Stimulated activated naive CD4-positive, alpha-beta T cell treated with Interleukin-2 at 50 U/mL for 16 hours (primary cell): ENCODE measurements at regions not wholly inside any gene's neighbourhood (a gene's known extent, or its start where the extent isn't known, plus 50 kb on each side); places are given as distances from the start of the nearest gene placed in this dataset.
"Not testable (repeated sequence)": the region's sequence is repeated elsewhere in the genome, so short reads cannot be mapped to it uniquely, and the experiment has no call there.

ENCODE experiments used
- DNase-seq: peaks from one replicate; lab custom pipeline; 2025; lab: John Stamatoyannopoulos, UW

DNA sequence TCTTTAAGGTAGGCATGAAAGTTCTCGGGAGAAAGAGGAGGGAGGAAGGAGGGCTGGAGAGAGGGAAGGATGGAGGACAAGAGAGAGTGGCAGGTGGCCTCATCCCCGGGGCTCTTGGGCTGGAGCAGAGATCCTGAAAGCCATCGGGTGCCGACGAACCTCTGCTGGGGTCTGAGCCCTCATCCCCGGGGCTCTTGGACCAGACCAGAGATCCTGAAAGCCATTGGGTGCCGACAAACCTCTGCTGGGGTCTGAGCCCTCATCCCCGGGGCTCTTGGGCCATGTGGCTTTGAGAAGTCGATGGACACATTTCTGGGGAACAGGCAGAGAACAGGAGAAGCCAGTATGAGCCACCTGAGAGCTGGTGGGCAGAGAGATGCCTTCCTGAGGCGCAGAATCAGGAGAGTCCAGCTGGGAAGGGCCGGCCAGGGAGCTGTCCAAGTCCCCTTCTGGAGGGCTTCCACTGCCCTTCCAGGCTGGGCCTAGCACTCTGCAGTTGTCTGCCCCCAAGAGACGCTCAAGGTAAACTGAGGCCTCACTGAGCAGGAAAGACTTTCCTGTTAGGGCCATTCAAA, 1398.1 kb downstream of the BRD1 start:
- no peak for DNase-seq

DNA sequence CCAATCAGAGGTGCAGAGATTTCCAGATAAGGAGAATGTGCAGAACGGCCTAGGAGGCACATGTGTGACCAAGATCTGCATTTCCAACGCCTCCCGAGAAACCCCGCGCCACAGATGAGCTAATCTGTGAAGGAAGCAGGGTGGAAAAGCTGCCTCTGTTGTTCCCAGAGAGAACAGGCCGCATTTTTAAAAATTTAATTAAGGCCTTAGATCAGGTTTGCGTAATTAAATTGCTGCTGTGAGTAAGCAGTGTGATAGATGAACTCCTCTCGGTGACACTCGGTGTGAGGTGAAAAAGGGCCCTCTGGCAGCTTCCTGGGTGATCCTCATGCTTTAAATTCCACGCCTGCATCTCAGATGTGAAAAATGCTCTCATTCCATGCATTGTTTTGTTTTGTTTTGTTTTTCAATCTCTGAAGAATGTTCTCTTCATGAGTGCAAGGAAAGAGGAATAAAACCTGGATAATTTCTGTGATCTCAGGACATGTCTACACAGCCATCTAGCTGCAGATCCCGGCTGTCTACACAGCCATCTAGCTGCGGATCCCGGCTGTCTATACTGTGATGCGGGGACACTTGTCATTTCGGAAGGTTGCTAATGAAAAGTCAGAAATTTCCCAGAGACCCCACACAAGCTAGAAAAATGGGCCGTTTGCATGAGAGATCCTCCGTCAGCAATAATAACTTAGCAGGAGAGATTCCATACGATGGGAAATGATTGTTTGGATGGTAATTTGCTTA, 1398.9 kb downstream of the BRD1 start:
- no peak for DNase-seq

DNA sequence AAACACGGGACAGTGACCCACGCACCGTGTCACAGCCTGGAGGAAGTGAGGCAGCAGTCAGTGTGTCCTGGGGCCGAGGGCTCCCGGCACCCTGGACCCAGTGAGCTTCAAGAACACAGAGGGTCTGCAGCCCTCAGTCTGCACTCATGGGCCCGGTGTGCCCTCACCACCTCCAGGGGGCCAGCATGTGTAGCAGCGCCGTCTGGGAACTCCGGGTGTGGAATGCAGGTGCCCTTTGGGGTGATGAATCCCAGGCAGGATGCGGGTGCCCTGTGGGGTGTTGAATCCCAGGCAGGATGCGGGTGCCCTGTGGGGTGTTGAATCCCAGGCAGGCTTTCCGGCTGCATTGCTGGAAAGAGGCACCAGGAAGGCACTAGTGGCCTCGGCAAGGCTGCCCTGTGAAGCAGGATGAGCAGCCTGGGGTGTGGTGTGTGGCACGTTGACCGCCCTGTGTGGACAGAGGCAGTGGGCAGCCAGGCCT, 1399.9 kb downstream of the BRD1 start:
- no peak for DNase-seq

DNA sequence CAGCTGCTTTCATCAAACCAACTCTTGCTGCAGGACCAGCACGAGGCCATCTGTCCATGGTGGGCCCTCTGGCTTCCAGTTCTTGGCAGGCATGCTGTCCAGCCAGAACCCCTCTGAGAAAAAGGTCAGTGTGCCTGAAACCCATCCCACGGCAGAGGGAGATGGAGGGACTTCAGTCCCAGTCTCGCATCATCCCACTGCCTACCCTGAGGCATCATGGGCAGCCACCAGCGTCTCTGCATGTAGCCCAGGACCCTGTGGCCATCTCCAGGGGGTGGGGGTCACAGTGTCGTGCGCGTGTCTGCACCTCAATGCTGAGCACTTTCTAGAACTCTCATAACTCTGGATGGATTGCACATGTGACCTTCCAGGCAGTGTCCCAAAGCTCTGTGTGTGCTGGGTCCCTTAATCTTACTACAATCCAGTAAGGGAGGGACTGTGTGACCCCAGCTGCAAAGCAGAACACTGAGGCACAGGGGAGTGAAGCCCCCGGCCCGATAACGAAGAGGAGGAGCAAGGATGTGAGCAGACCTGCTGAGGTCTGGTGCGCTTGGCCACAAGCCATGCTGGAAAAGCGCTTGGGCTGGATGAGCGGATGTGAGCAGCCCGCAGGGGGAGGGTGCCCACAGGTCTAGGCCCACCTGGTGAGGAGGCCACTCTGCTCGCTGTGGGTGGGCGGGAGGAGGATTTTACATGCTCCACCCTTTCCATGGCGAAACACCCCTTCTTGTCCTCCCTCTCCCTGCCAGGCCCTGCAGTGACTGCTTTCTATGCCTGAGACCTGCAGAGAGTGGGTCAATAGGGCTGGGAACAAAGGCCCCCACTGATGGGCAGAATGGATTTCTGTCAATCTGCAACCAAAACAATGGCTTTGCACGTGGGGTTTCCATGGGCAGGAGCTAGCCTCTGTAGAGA, 1401.0 kb downstream of the BRD1 start:
- no peak for DNase-seq

DNA sequence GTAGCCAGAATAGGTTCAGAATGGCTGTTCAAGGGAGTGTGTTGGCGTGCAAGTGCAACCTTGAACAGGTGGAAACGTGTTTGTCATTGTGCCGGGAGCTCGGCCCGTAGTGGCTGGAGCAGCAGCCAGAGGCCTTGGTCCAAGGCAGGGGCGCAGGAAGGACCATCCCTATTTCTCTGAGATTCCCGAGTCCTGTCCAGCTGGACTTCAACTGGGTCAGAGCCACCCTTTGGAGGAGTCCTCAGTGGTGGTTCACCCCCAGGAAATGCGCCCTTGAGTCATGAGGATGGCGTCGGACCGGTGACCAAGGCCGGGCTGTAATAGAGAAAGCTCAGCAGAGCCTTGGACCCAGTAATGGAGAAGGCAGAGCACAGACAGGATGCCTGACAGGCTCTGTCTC, 1402.0 kb downstream of the BRD1 start:
- no peak for DNase-seq

DNA sequence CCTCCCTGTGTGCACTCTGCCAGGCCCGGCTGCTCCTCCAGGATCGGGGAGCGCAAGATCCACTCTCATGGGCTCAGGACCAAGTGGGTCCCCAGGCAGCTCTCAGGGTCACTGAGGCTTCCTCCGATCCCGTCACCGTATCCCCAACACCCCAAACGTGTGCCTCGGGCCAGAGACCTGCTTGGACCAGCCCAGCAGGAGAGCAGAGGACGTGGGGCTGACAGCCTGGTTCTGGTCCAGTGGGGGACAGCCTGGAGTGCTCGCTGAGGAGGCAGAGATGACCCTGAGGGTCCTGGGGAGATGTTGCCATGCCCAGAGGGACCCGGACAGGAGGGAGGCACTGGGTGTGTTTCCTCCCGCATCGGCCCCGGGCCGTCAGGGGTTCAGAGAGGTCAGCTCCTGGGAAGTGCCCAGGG, 1402.6 kb downstream of the BRD1 start:
- DNase-seq = no peak

DNA sequence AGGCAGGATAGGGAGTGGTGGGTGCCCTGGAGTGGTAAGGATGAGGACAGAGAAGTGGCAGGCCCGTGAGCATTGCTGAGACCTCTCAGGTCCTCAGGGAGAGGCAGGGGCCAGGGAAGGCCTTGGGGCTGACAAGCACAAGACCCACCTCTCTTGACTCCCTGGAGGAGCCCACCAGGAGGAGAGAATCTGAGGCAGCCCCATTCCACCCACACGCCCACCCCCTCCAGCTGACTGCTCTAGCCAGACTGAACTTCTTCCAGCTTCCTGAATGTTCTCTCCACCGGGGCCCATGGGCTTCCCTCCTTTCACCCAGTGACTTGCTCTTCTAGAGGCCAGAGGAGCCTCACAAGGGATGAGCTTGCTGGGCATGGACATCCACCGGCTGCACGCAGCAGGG, 1403.0 kb downstream of the BRD1 start:
- DNase-seq = no peak

DNA sequence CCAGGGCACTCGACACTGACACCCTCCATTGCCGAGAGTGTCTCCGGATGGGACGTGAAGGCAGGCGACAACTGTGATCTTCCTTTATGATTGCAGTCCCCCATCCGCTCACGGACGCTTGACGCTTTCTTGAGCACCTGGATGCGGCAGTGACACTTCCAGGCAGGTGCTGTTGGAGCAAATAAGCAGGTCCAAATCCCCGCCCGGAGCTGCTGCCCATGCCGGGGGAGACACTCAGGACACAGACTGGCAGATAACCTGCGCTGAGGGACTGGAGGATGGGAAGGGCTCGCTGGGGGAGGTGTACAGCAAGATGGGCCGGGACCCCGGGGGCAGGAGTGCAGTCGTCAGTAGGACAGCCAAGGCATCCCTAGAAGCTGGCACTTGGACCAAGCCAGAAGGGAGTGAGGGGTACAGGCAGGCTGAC, 1403.5 kb downstream of the BRD1 start:
- DNase-seq = no peak

DNA sequence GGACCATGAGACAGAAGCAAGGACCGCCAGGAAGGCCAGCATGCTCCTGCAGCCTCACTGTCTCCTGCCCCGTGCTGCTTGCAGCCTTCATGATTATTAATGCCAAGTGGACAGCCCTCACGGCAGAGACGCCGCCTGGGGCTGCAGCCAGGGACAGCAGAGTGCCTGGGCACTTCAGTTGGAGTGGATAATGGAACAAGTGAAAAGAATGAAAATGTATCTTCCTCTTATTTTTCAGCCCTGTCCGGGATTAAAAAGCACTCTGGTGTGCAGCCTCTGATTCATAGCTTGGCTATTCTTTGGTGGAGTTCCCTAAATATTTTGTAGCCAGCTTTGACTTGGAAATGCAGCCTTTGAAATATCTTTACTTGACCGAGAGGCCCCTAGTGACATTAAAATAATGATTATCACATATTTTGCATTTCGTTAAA, 1404.2 kb downstream of the BRD1 start:
- DNase-seq = no peak

DNA sequence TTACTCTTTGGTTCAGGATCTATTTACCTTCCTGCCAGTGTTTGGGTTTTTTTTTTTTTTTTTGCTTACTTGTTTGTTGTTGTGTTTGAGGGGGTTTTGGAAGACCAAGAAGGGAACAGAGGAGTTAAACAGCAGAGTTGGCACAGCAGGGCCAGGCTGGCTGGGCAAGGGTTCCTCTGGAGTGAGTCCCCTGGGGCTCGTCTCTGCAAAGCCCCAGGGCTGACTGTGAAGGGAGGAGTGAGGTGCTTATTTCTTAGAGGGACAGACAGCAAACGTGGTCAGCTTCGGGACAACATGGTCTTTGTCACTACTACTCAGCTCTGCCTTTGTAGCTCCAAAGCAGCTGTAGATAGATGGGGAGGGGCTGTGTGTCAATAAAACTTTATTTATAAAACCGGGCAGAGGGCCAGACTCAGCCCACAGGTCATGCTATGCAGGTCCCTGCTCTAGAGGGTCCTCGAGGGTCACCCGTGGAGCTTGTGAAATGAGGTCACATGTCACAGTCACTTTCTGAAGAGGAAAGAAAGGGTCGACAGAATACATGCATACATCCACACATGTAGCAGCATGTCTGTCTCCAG, 1404.7 kb downstream of the BRD1 start:
- no peak for DNase-seq

DNA sequence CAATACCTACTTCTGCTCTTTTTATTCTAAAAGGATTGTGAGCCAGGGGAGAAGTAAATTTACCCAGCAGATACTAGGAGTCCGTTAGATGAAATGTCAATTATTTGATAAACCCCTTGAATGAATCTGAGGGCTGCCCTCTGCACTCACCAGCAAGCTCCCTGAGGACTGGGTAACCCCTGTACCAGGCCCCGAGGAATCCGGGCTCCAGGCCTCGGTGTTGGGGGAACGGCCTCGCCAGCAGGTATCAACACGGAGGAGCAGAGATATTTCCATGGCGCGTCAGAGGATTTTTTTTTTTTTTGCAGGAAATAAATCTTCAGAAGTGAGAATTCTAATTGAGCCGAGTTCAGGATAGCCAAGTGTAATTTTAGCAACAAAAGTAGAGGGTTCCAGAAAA, 1408.8 kb downstream of the BRD1 start:
- DNase-seq = no peak

DNA sequence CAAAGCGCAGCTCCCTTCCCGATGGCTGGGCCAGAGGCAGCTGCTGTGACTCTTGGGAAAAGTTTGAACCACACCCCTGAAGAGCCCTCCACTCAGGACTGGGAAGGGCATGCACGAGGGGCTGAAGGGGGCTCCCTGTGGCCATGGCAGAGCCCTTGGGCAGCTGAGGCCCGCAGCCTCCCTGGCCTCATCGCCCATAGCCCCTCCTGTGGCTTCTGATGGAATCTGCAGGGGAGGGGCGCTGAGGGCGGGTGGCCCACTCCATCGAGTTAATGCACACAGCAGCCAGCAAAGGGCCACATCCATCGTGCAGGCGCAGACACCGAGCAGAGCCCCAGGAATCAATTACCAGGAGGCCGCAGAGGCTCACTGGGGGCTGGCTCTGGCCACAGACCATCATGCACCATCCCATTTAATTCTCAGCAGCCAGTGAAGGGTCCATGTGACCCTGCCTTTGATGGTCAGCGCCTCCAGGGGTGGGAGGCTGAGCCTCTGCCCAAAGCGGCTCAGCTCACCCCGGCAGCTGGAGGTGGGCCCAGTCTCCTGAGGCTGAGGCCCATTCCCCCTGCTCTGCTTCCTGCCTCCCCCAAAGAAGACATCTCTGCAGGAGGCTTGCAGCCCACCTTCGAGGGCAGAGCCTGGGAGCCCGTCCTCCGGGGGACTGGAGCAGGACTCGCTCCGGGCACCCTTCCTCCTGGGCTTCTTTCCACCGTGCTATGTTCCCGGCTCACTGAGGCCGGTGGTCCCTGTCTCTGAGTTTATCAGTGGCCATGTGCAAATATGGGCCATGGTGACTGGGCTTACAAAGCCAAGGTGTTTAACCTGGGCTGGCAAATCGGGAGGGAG, 1410.2 kb downstream of the BRD1 start:
- DNase-seq = no peak

DNA sequence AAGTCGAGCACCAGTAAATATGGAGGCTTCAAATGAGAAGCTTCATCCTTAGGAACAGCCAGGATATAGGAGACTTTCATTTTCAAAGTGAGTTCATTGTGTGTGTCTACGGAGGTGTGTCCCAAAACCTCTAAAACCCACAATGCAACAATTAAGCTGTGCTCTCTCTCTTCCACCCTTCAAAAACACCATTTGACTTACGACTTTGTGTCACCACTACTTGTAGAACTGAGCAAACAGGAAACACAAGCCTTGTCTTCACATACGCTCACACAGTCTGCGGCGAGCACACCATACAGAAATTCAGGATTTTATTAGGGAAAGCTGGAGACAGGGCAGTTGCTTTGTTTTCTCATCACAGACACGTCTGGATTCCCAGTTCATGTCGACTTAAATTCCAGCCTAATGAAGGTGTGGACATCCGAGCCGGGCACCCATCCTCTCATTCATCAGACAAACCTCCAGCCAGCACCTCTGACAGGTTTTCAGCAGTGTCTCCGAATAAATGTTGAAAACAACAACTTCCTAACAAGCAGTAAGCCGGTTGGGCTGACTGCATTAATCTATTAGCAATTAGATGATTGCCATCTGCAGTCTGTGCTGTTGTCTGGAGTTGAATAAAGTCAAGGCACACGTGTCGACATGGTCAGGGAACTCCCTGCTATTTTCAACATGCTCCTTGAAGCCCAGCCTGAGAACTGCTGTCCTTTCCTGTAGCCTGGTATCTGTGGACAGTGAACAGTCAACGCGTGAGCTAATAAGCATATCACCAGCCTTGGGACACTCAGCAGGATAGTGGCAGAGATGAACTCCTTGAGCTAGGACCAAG, 1411.1 kb downstream of the BRD1 start:
- no peak for DNase-seq

DNA sequence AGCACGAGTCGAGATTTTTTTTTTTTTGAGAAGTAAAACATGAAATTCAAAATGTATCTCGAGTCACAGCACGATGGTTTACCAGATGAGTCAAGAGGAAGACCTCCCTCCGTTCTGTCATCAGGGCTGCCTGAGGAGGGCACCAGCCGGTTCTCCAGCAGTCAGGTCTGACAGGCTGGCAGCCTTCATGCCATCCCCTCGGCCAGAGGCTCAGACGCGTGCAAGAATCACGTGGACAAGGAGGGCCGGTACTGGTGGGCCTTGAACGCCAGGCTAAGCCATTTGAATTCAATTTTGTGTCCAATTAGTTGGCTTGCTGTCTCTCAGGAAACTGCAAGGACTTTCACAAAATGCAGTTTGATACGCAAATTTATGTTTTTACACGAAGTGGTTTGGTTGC, 1412.2 kb downstream of the BRD1 start:
- DNase-seq = no peak

DNA sequence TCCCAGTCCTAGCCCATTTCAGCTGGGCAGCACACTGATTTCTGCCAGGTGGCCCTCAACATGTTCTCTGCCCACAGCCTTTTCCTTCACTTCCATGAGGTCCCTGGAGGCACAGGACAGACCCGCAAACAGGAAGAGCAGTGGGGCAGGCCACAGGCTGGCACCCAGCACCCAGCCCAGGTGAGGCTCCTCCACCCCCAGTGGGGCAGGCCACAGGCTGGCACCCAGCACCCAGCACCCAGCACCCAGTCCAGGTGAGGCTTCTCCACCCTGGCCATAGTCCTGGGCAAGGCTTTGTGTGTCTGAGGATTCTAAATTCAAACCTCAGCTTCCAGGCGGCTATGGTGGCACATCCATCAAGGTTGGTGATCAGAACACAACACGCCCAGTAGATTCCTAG, 1413.0 kb downstream of the BRD1 start:
- DNase-seq = no peak

DNA sequence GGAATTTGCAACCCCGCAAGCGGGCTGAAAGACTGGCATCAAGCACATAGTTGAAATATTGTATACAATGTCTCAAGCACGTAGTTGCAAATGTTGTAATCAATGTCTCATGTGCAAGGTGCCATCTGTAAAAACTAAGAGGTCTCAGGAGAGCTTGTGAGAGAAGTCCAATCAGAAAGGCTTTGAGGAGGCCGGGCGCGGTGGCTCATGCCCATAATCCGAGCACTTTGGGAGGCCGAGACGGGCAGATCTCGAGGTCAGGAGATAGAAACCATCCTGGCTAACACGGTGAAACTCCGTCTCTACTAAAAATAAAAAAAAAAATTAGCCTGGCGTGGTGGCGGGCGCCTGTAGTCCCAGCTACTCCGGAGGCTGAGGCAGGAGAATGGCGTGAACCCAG, 1414.7 kb downstream of the BRD1 start:
- not testable (repeated sequence) for DNase-seq

DNA sequence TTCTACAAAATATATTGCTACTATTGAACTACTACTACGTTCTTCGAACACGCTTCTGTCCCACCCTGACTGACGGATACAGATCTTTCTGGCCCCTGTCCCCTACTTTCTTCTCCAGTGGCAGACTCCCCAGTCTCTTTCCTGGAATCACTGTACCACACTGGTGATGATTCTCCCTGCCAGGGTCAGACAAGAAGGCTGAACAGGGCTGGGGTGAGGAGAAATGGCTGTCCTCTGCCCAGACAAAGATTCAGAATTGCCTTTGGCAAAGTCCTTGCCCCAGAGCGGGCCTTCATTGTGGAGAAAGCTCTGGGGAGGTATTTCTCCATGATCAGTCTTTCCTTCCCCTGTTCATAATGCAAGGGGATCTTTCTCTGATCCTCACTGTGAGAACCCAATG, 1417.1 kb downstream of the BRD1 start:
- DNase-seq = no peak

DNA sequence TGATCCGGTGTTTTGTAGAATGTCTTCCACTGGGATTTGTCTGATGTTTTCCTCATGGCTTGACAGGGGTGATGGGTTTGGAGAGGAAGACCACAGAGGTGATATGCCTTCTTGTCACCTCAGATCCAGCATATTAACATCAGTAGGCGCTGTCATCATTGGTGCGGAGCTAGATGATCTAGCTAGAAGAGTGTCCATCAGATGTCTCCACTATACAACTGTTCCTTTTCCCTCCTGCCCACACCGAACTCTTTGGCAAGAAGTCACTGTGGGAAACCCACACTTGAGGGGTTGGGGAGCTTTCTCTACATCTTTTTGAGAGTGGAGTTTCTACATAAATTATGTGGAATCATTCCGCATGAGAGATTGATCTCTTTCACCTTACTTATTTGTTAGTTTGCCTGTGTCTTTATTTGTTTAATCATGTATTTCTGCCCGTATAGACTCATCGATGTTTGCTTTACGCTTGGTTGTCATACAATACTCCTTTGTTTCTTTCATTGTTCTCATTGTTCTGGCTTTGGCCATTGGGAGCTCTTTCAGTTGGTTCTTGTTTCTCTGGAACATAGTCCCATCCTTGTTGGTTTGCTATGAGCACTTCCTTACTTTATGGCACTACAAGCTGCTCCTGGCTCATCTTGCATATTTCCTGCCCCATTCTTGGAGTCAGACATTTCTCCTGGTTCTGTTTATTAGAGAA, 1420.3 kb downstream of the BRD1 start:
- no peak for DNase-seq

DNA sequence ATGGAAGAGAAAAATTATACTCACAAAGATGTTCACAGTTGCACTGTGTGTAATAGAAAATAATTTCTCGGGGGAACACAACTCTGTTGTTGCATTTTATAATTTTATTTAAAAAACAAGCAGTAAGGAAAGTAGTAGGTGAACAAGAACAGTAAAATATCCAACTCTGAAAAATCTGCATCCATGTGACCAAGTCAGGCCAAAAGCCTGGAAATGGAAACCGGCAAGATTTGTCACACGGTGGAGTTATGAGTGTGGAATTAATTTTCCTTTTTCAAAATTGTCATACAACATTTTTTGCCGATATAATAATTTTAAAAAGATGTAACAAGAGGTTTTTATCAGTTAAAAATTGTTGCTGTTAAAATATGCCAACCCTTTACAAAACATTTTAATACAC, 1421.5 kb downstream of the BRD1 start:
- no peak for DNase-seq

DNA sequence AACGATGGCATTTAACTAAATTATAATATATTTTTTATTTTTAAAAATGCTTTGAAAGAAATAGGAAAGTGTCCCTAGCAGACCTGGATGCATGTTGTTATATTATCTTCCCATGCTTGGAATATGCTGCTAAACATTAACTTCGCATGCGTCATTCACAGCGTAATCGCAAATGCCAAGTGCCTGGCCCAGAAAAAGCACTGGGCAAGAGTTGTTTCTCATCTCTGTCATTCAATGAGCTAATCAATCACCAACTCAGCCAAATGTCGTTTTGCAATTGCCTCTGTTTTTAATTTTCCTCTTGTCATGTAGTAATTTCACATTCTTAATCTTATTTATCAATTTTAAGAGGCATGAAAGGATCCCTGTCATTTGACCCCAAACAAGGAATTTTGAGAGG, 1421.9 kb downstream of the BRD1 start:
- no peak for DNase-seq
